Liver (tissue), 8 donors: ENCODE measurements at regions not wholly inside any gene's neighbourhood (a gene's known extent, or its start where the extent isn't known, plus 50 kb on each side); places are given as distances from the start of the nearest gene placed in this dataset.

Experiments
- DNase-seq: peaks from one replicate; pipeline ENCODE4 v3.0.0-alpha.2; 2017; ENCODE audit warnings: low spot score
- H3K27ac ChIP-seq, 2 donors: one replicate each; pipeline ENCODE4 v1.7.0; 2013; ENCODE audit warnings: inconsistent platforms in 2 of 2, low read length in 2 of 2, control low read depth in 1 of 2, low read depth in 1 of 2, mild to moderate bottlenecking in 1 of 2
- H3K27me3 ChIP-seq, 4 donors: one replicate each; pipeline versions ENCODE4 v1.6.1 to v1.7.0; 2013; ENCODE audit warnings: low read length in 3 of 4, inconsistent platforms in 1 of 4, mild to moderate bottlenecking in 1 of 4, moderate library complexity in 1 of 4; ENCODE audit not compliant: control insufficient read depth in 4 of 4, insufficient read depth in 4 of 4
- H3K36me3 ChIP-seq, 4 donors: one replicate each; pipeline versions ENCODE4 v1.6.1 to v1.7.0; 2013; ENCODE audit warnings: low read length in 3 of 4, mild to moderate bottlenecking in 3 of 4, low read depth in 1 of 4, moderate library complexity in 1 of 4; ENCODE audit not compliant: control insufficient read depth in 4 of 4, insufficient read depth in 3 of 4
- H3K4me1 ChIP-seq, 4 donors: one replicate each; pipeline versions ENCODE4 v1.6.1 to v1.7.0; 2013; ENCODE audit warnings: low read length in 3 of 4, mild to moderate bottlenecking in 3 of 4, moderate library complexity in 1 of 4; ENCODE audit not compliant: control insufficient read depth in 4 of 4, insufficient read depth in 4 of 4
- H3K4me3 ChIP-seq, 3 donors: one replicate each; pipeline versions ENCODE4 v1.6.1 to v1.7.0; 2013; ENCODE audit warnings: low read length in 3 of 3, control low read depth in 1 of 3, low read depth in 1 of 3, mild to moderate bottlenecking in 1 of 3
- H3K9ac ChIP-seq, 2 donors: one replicate each; pipeline ENCODE4 v1.7.0; 2013; ENCODE audit warnings: low read length in 2 of 2, mild to moderate bottlenecking in 2 of 2, moderate library complexity in 2 of 2, control low read depth in 1 of 2, low read depth in 1 of 2
- H3K9me3 ChIP-seq, 4 donors: one replicate each; pipeline versions ENCODE4 v1.6.1 to v1.7.0; 2013; ENCODE audit warnings: low read length in 3 of 4; ENCODE audit not compliant: control insufficient read depth in 4 of 4
- CTCF ChIP-seq: fragments of 150-350 bp; IDR thresholded peaks from 2 replicates; pipeline ENCODE4 v1.5.1; 2017; ENCODE audit warnings: improper control_type of control experiment, low read depth, low read length; ENCODE audit not compliant: missing input control
- EGR1 ChIP-seq, 2 donors: IDR thresholded peaks; 2 replicates each; pipeline ENCODE4 v1.6.1; 2016 to 2018; ENCODE audit warnings: antibody characterized with exemption in 2 of 2, low read depth in 2 of 2
- FOXA1 ChIP-seq: IDR thresholded peaks from 2 replicates; pipeline ENCODE4 v1.6.1; 2016; ENCODE audit warnings: antibody characterized with exemption
- FOXA2 ChIP-seq: IDR thresholded peaks from 2 replicates; pipeline ENCODE4 v1.6.1; 2016; ENCODE audit warnings: antibody characterized with exemption
- GABPA ChIP-seq, 2 donors: IDR thresholded peaks in 1 of 2; conservative IDR thresholded peaks in 1 of 2; 2 replicates each; pipeline ENCODE4 v1.6.1; 2016; ENCODE audit warnings: antibody characterized with exemption in 2 of 2, mild to moderate bottlenecking in 1 of 2, moderate library complexity in 1 of 2
- HNF4A ChIP-seq, 2 donors: conservative IDR thresholded peaks; 2 replicates each; pipeline ENCODE4 v1.6.1; 2016; ENCODE audit warnings: antibody characterized with exemption in 2 of 2, mild to moderate bottlenecking in 2 of 2
- HNF4G ChIP-seq: IDR thresholded peaks from 2 replicates; pipeline ENCODE4 v1.6.1; 2016; ENCODE audit warnings: antibody characterized with exemption
- JUND ChIP-seq, 2 donors: IDR thresholded peaks; 2 replicates each; pipeline ENCODE4 v1.6.1; 2016; ENCODE audit warnings: antibody characterized with exemption in 2 of 2
- NR2F2 ChIP-seq: IDR thresholded peaks from 2 replicates; pipeline ENCODE4 v1.6.1; 2016; ENCODE audit warnings: antibody characterized with exemption
- RAD21 ChIP-seq, 2 donors: IDR thresholded peaks; 2 replicates each; pipeline ENCODE4 v1.6.1; 2016; ENCODE audit warnings: antibody characterized with exemption in 2 of 2, mild to moderate bottlenecking in 2 of 2
- RXRA ChIP-seq, 2 donors: IDR thresholded peaks; 2 replicates each; pipeline ENCODE4 v1.6.1; 2017 to 2018; ENCODE audit warnings: antibody characterized with exemption in 2 of 2, mild to moderate bottlenecking in 1 of 2
- SP1 ChIP-seq: IDR thresholded peaks from 2 replicates; pipeline ENCODE4 v1.6.1; 2018; ENCODE audit warnings: antibody characterized with exemption, mild to moderate bottlenecking
- TAF1 ChIP-seq: conservative IDR thresholded peaks from 2 replicates; pipeline ENCODE4 v1.6.1; 2016; ENCODE audit warnings: antibody characterized with exemption, mild to moderate bottlenecking
- YY1 ChIP-seq: IDR thresholded peaks from 2 replicates; pipeline ENCODE4 v1.6.1; 2016; ENCODE audit warnings: antibody characterized with exemption, mild to moderate bottlenecking
- ZBTB33 ChIP-seq: IDR thresholded peaks from 2 replicates; pipeline ENCODE4 v1.6.1; 2016; ENCODE audit warnings: antibody characterized with exemption
- WGBS: extraction: QIAGEN DNeasy Blood & Tissue Kit; methylation state at CpG from one replicate; pipeline ENCODE4 v1.1.7; 2013; 5-methylcytosine and 5-hydroxymethylcytosine counted together
- TF ChIP-seq, protein P1 (sequence below): IDR thresholded peaks from 2 replicates; pipeline ENCODE4 v1.6.1; 2016; ENCODE audit warnings: antibody characterized with exemption
- TF ChIP-seq, protein P2 (sequence below): IDR thresholded peaks from 2 replicates; pipeline ENCODE4 v1.6.1; 2016; ENCODE audit warnings: antibody characterized with exemption
- TF ChIP-seq, protein P3 (sequence below): IDR thresholded peaks from 2 replicates; pipeline ENCODE4 v1.6.1; 2016; ENCODE audit warnings: antibody characterized with exemption, mild to moderate bottlenecking
- donor health status: healthy.
- donor health status: healthy.
- donor health status: healthy.
- donor health status: healthy.
- donor health status: healthy.

GRCh38 chr9:27770541-27770940, 197.3 kb upstream of the C9orf72 start:
- H3K27ac ChIP-seq, result no peak overlapping the region
- H3K4me3 ChIP-seq, result no peak overlapping the region
- TF ChIP-seq YY1 (no peak), GABPA (IDR thresholded peaks at IDR 0.05 in 1 of 2, conservative IDR thresholded peaks at IDR 0.05 in 1 of 2) (no peak), RXRA (IDR thresholded peaks at IDR 0.05) (no peak), TAF1 (no peak), EGR1 (IDR thresholded peaks at IDR 0.05; ENCODE audit: low read depth in 2 of 2) (no peak), JUND (IDR thresholded peaks at IDR 0.05) (no peak), FOXA2 (no peak), CTCF (no peak), FOXA1 (no peak), RAD21 (IDR thresholded peaks at IDR 0.05) (no peak), HNF4G (no peak), SP1 (no peak), HNF4A (conservative IDR thresholded peaks at IDR 0.05) (no peak)
- TF ChIP-seq, protein P1, sequence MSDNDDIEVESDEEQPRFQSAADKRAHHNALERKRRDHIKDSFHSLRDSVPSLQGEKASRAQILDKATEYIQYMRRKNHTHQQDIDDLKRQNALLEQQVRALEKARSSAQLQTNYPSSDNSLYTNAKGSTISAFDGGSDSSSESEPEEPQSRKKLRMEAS, result no peak
- TF ChIP-seq, protein P2, sequence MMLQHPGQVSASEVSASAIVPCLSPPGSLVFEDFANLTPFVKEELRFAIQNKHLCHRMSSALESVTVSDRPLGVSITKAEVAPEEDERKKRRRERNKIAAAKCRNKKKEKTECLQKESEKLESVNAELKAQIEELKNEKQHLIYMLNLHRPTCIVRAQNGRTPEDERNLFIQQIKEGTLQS, result no peak

DNA sequence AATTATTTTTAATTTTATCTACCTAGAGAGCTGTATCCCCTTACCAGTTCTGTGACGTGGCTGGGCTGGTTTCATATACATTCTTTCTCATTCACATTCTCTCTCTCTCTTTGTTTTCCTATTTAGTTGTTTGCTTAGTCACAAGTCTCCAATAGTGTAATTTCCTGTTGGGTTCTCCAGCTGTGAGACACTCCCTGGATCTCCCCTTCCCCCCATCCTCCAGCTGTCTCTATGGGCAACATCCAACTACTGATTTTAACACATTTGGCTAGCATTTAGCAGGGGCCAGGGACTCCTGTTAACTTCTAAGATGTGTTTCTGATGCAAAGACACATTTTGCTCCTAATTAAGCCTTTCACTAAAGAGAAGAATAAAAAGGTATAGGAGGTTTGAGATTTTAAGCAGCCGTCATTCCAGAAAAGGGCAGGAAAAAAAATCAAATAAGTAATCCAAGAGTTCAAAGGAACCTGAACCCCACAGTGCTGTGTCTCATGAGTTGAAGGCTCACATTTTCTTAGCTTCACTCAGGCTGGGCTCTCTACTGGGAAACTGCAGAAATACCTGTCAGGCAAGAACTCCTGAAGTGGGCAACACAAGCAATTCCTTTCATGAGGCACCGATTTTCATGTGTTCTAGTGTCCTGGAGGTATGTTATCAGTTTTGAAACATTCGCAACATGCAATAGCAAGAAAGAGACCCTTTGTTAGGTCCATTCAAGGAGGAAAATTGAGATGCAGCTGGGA, 198.7 kb upstream of the C9orf72 start:
- no peak overlapping the region for H3K4me3 ChIP-seq
- no peaks in the 10 kb centered on the region for H3K9me3 ChIP-seq
- H3K27ac ChIP-seq, result no peak overlapping the region
- TF ChIP-seq CTCF (no peak), YY1 (no peak), ZBTB33 (no peak), HNF4A (conservative IDR thresholded peaks at IDR 0.05) (no peak), FOXA2 (no peak), HNF4G (no peak), RXRA (IDR thresholded peaks at IDR 0.05) (no peak), FOXA1 (no peak), RAD21 (IDR thresholded peaks at IDR 0.05) (no peak), JUND (IDR thresholded peaks at IDR 0.05) (no peak), SP1 (no peak), TAF1 (no peak), NR2F2 (no peak), EGR1 (IDR thresholded peaks at IDR 0.05; ENCODE audit: low read depth in 2 of 2) (no peak), GABPA (IDR thresholded peaks at IDR 0.05 in 1 of 2, conservative IDR thresholded peaks at IDR 0.05 in 1 of 2) (no peak)
- TF ChIP-seq, protein P1, result no peak
- TF ChIP-seq, protein P2, result no peak
- TF ChIP-seq, protein P3, sequence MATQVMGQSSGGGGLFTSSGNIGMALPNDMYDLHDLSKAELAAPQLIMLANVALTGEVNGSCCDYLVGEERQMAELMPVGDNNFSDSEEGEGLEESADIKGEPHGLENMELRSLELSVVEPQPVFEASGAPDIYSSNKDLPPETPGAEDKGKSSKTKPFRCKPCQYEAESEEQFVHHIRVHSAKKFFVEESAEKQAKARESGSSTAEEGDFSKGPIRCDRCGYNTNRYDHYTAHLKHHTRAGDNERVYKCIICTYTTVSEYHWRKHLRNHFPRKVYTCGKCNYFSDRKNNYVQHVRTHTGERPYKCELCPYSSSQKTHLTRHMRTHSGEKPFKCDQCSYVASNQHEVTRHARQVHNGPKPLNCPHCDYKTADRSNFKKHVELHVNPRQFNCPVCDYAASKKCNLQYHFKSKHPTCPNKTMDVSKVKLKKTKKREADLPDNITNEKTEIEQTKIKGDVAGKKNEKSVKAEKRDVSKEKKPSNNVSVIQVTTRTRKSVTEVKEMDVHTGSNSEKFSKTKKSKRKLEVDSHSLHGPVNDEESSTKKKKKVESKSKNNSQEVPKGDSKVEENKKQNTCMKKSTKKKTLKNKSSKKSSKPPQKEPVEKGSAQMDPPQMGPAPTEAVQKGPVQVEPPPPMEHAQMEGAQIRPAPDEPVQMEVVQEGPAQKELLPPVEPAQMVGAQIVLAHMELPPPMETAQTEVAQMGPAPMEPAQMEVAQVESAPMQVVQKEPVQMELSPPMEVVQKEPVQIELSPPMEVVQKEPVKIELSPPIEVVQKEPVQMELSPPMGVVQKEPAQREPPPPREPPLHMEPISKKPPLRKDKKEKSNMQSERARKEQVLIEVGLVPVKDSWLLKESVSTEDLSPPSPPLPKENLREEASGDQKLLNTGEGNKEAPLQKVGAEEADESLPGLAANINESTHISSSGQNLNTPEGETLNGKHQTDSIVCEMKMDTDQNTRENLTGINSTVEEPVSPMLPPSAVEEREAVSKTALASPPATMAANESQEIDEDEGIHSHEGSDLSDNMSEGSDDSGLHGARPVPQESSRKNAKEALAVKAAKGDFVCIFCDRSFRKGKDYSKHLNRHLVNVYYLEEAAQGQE, result no peak
- H3K36me3 ChIP-seq, result no peaks in the 10 kb centered on the region
- no peaks in the 10 kb centered on the region for H3K27me3 ChIP-seq
- no peak overlapping the region for H3K9ac ChIP-seq
- 56% methylated on average over 4 of the region's 4 CpGs for WGBS
- DNase-seq, result no peak
- H3K4me1 ChIP-seq, result no peaks in the 10 kb centered on the region

More at GRCh38 chr9:27770541-27770940, 197.3 kb upstream of the C9orf72 start:
- no peaks in the 10 kb centered on the region for H3K36me3 ChIP-seq
- no peak overlapping the region for H3K9ac ChIP-seq
- DNase-seq, result no peak
- H3K4me1 ChIP-seq, result no peaks in the 10 kb centered on the region
- 68% methylated on average over 5 of the region's 5 CpGs for WGBS
- H3K27me3 ChIP-seq, result no peaks in the 10 kb centered on the region
- no peaks in the 10 kb centered on the region for H3K9me3 ChIP-seq
